ENCODE measurements at regions not wholly inside any gene's neighbourhood (a gene's known extent, or its start where the extent isn't known, plus 50 kb on each side); places are given as distances from the start of the nearest gene placed in this dataset.
A peak's percentile ranks its signal among the peaks of the same experiment; 100 is the strongest.

DNA sequence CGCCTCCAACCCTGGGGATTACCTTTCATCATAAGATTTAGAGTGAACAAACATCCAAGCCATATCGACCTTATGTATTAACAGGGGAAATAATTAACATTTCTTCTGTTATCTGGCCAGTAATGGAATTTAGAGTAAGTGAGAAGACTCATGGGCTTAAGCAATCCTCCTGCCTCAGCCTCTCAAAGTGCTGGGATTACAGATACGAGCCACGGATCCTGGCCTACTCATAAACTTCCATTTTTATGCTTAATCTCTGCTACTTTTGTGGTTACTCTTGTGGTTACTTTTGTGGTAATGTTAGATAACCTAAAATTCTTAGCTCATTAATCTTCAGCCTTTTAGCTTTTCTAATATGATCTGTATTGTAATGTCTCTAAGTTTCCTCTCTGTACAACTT, 159.3 kb upstream of the SLC8A1 start:
- Histone ChIP-seq H2AFZ (ENCODE audit: low read depth, low read length) (no peak overlapping the region), H3K4me1 (ENCODE audit: insufficient read depth, low read length) (no peaks in the 10 kb centered on the region), H3K4me2 (ENCODE audit: low read length) (no peak overlapping the region), H3K27me3 (ENCODE audit: insufficient read depth, low read length) (no peaks in the 10 kb centered on the region), H3K4me3 (ENCODE audit: insufficient read depth, low read depth, low read length) (no peak overlapping the region), H3K9ac (ENCODE audit: low read length) (no peak overlapping the region), H3K36me3 (ENCODE audit: insufficient read depth, low read length) (no peaks in the 10 kb centered on the region), H4K20me1 (ENCODE audit: insufficient read depth, low read length) (no peaks in the 10 kb centered on the region), H3K27ac (ENCODE audit: low read depth, low read length) (no peak overlapping the region), H3K79me2 (ENCODE audit: insufficient read depth, low read length) (no peaks in the 10 kb centered on the region), H3K9me3 (ENCODE audit: insufficient read depth, low read depth, low read length) (no peaks in the 10 kb centered on the region)
- H3K4me1 Mint-ChIP-seq (ENCODE audit: low read depth, unreplicated experiment), result no peaks in the 10 kb centered on the region
- TF ChIP-seq, protein P1, sequence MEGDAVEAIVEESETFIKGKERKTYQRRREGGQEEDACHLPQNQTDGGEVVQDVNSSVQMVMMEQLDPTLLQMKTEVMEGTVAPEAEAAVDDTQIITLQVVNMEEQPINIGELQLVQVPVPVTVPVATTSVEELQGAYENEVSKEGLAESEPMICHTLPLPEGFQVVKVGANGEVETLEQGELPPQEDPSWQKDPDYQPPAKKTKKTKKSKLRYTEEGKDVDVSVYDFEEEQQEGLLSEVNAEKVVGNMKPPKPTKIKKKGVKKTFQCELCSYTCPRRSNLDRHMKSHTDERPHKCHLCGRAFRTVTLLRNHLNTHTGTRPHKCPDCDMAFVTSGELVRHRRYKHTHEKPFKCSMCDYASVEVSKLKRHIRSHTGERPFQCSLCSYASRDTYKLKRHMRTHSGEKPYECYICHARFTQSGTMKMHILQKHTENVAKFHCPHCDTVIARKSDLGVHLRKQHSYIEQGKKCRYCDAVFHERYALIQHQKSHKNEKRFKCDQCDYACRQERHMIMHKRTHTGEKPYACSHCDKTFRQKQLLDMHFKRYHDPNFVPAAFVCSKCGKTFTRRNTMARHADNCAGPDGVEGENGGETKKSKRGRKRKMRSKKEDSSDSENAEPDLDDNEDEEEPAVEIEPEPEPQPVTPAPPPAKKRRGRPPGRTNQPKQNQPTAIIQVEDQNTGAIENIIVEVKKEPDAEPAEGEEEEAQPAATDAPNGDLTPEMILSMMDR (IDR thresholded peaks at IDR 0.05; ENCODE audit: insufficient read depth, low read depth, low read length), result no peak
- FAIRE-seq (no peak), DNase-seq (ENCODE audit: low read depth) (peak; percentile 2)
- no peak overlapping the region for H3K27ac Mint-ChIP-seq (ENCODE audit: unreplicated experiment)
- no peak overlapping the region for H3K4me3 Mint-ChIP-seq (ENCODE audit: unreplicated experiment)
- no peaks in the 10 kb centered on the region for H3K36me3 Mint-ChIP-seq (ENCODE audit: low read depth, unreplicated experiment)
- H3K27me3 Mint-ChIP-seq (ENCODE audit: low read depth, unreplicated experiment), result no peaks in the 10 kb centered on the region
- no peaks in the 10 kb centered on the region for H3K9me3 Mint-ChIP-seq (ENCODE audit: unreplicated experiment)

DNA sequence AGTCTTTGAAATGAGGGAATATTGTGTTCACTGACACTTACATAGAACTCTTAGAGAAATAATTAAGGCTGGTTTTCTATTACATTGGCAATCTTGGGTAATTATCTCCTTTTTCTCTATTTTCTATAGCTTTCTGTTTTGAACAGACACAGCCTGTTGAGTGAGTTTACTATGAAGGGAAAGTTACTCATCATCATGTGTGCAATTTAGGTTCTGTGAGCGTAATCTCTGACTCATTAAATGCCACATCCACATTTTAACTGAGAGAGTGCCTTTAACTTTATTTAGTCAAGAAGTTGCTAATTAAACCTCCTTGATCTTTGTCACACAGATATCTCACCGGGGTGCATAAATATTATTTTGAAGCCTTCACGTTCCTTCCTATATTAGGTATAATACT, 174.0 kb upstream of the SLC8A1 start:
- H3K27ac Mint-ChIP-seq (ENCODE audit: unreplicated experiment), result peak overlapping the region; percentile 90
- no peaks in the 10 kb centered on the region for H3K36me3 Mint-ChIP-seq (ENCODE audit: low read depth, unreplicated experiment)
- no peak overlapping the region for H3K4me3 Mint-ChIP-seq (ENCODE audit: unreplicated experiment)
- H3K4me1 Mint-ChIP-seq (ENCODE audit: low read depth, unreplicated experiment), result peaks cover 12% of the 10 kb centered on the region
- Histone ChIP-seq H3K27me3 (ENCODE audit: insufficient read depth, low read length) (no peaks in the 10 kb centered on the region), H3K9me3 (ENCODE audit: insufficient read depth, low read depth, low read length) (no peaks in the 10 kb centered on the region), H3K4me3 (ENCODE audit: insufficient read depth, low read depth, low read length) (no peak overlapping the region), H2AFZ (ENCODE audit: low read depth, low read length) (no peak overlapping the region), H3K4me2 (ENCODE audit: low read length) (peak overlapping the region; percentile 11), H3K36me3 (ENCODE audit: insufficient read depth, low read length) (no peaks in the 10 kb centered on the region), H3K9ac (ENCODE audit: low read length) (peak overlapping the region; percentile 10), H3K4me1 (ENCODE audit: insufficient read depth, low read length) (no peaks in the 10 kb centered on the region), H3K79me2 (ENCODE audit: insufficient read depth, low read length) (no peaks in the 10 kb centered on the region), H4K20me1 (ENCODE audit: insufficient read depth, low read length) (no peaks in the 10 kb centered on the region), H3K27ac (ENCODE audit: low read depth, low read length) (peak overlapping the region; percentile 19)
- H3K27me3 Mint-ChIP-seq (ENCODE audit: low read depth, unreplicated experiment), result no peaks in the 10 kb centered on the region
- DNase-seq (ENCODE audit: low read depth) (peak; percentile 72), FAIRE-seq (no peak)
- TF ChIP-seq, protein P1 (IDR thresholded peaks at IDR 0.05; ENCODE audit: insufficient read depth, low read depth, low read length), result no peak
- TF ChIP-seq EZH2 (IDR thresholded peaks at IDR 0.05; ENCODE audit: insufficient read depth, low read length), result no peak
- H3K9me3 Mint-ChIP-seq (ENCODE audit: unreplicated experiment), result no peaks in the 10 kb centered on the region

DNA sequence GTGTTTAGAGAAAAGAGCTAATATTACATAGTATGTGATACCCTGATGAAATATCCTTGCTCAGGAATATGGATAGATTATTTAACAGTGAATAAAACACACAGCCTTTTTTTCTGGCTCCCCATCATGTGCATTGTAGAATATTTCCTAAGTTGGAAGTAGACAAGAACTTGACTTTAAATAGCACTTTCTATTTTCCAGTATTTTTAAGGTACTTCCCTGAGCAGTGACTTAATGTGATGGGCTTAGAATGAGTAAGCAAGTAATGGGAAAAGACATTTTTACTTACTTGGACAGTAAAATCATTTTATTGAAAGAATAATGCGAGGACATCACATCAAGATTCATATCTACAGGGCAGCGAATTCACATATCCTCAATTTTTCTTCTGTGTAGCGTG, 176.7 kb upstream of the SLC8A1 start:
- H2AFZ ChIP-seq (ENCODE audit: low read depth, low read length), result no peak overlapping the region
- Mint-ChIP-seq H3K27me3 (ENCODE audit: low read depth, unreplicated experiment) (no peaks in the 10 kb centered on the region), H3K27ac (ENCODE audit: unreplicated experiment) (no peak overlapping the region), H3K9me3 (ENCODE audit: unreplicated experiment) (no peaks in the 10 kb centered on the region), H3K36me3 (ENCODE audit: low read depth, unreplicated experiment) (no peaks in the 10 kb centered on the region), H3K4me1 (ENCODE audit: low read depth, unreplicated experiment) (peaks cover 12% of the 10 kb centered on the region), H3K4me3 (ENCODE audit: unreplicated experiment) (no peak overlapping the region)
- H3K79me2 ChIP-seq (ENCODE audit: insufficient read depth, low read length), result no peaks in the 10 kb centered on the region
- no peaks in the 10 kb centered on the region for H3K36me3 ChIP-seq (ENCODE audit: insufficient read depth, low read length)
- H3K9ac ChIP-seq (ENCODE audit: low read length), result no peak overlapping the region
- no peaks in the 10 kb centered on the region for H3K9me3 ChIP-seq (ENCODE audit: insufficient read depth, low read depth, low read length)
- no peaks in the 10 kb centered on the region for H3K27me3 ChIP-seq (ENCODE audit: insufficient read depth, low read length)
- H3K4me2 ChIP-seq (ENCODE audit: low read length), result no peak overlapping the region
- no peak for TF ChIP-seq EZH2 (IDR thresholded peaks at IDR 0.05; ENCODE audit: insufficient read depth, low read length)
- TF ChIP-seq, protein P1 (IDR thresholded peaks at IDR 0.05; ENCODE audit: insufficient read depth, low read depth, low read length), result no peak
- H4K20me1 ChIP-seq (ENCODE audit: insufficient read depth, low read length), result no peaks in the 10 kb centered on the region
- DNase-seq (ENCODE audit: low read depth) (no peak), FAIRE-seq (no peak)
- no peak overlapping the region for H3K27ac ChIP-seq (ENCODE audit: low read depth, low read length)
- H3K4me3 ChIP-seq (ENCODE audit: insufficient read depth, low read depth, low read length), result no peak overlapping the region
- no peaks in the 10 kb centered on the region for H3K4me1 ChIP-seq (ENCODE audit: insufficient read depth, low read length)

All from astrocyte (in vitro differentiated cells and primary cell).